Frontal cortex (tissue), 3 donors: ENCODE measurements at regions not wholly inside any gene's neighbourhood (a gene's known extent, or its start where the extent isn't known, plus 50 kb on each side); places are given as distances from the start of the nearest gene placed in this dataset.

ENCODE experiments used
- DNase-seq, 2 donors: peaks; one replicate each; pipeline ENCODE4 v3.0.0; 2012; ENCODE audit warnings: low spot score in 2 of 2
- FAIRE-seq: peaks from 2 replicates; lab custom pipeline; 2012; peaks lifted over from hg19 to GRCh38; lab: Jason Lieb, UNC
- donor health status: control.
- donor health status: control.
- donor health status: control.

- FAIRE-seq = no peak
Observed at GRCh38 chr16:64162613-64163375, 959.1 kb downstream of the CDH11 start.

GRCh38 chr16:64159976-64160375, 961.9 kb downstream of the CDH11 start:
- DNase-seq (no peak), FAIRE-seq (no peak)

More at GRCh38 chr16:64162613-64163375, 959.1 kb downstream of the CDH11 start:
- DNase-seq = no peak

GRCh38 chr16:64158941-64159588, 962.8 kb downstream of the CDH11 start:
- no peak for FAIRE-seq
- no peak for DNase-seq

GRCh38 chr16:64153718-64154117, 968.1 kb downstream of the CDH11 start:
- FAIRE-seq = no peak
- DNase-seq = no peak

GRCh38 chr16:64151990-64152767, 969.7 kb downstream of the CDH11 start:
- DNase-seq (no peak), FAIRE-seq (no peak)

GRCh38 chr16:64150193-64150592, 971.7 kb downstream of the CDH11 start:
- FAIRE-seq (no peak), DNase-seq (no peak)

GRCh38 chr16:64149756-64150155, 972.1 kb downstream of the CDH11 start:
- DNase-seq (no peak), FAIRE-seq (no peak)

GRCh38 chr16:64148356-64148755, 973.5 kb downstream of the CDH11 start:
- FAIRE-seq (no peak), DNase-seq (no peak)

- FAIRE-seq (no peak), DNase-seq (no peak)
Observed at GRCh38 chr16:64147941-64148340, 973.9 kb downstream of the CDH11 start.

GRCh38 chr16:64144617-64145016, 977.2 kb downstream of the CDH11 start:
- FAIRE-seq = no peak
- no peak for DNase-seq

GRCh38 chr16:64138621-64139020, 983.2 kb downstream of the CDH11 start:
- DNase-seq = no peak
- no peak for FAIRE-seq

- no peak for DNase-seq
Observed at GRCh38 chr16:64138006-64138405, 983.9 kb downstream of the CDH11 start.

GRCh38 chr16:64136743-64137142, 985.1 kb downstream of the CDH11 start:
- FAIRE-seq = no peak

More at GRCh38 chr16:64138006-64138405, 983.9 kb downstream of the CDH11 start:
- FAIRE-seq = no peak

GRCh38 chr16:64136314-64136713, 985.5 kb downstream of the CDH11 start:
- FAIRE-seq (no peak), DNase-seq (no peak)

More at GRCh38 chr16:64136743-64137142, 985.1 kb downstream of the CDH11 start:
- DNase-seq = no peak

GRCh38 chr16:64133366-64133765, 988.5 kb downstream of the CDH11 start:
- FAIRE-seq (no peak), DNase-seq (no peak)

GRCh38 chr16:64132759-64133361, 989.0 kb downstream of the CDH11 start:
- FAIRE-seq (no peak), DNase-seq (no peak)

- FAIRE-seq (no peak), DNase-seq (no peak)
Observed at GRCh38 chr16:64132190-64132589, 989.7 kb downstream of the CDH11 start.

GRCh38 chr16:64131423-64131822, 990.4 kb downstream of the CDH11 start:
- DNase-seq (no peak), FAIRE-seq (no peak)

GRCh38 chr16:64130140-64130539, 991.7 kb downstream of the CDH11 start:
- FAIRE-seq = no peak
- no peak for DNase-seq

- FAIRE-seq (no peak), DNase-seq (no peak)
Observed at GRCh38 chr16:64122177-64122576, 999.7 kb downstream of the CDH11 start.
